ENCODE measurements at regions not wholly inside any gene's neighbourhood (a gene's known extent, or its start where the extent isn't known, plus 50 kb on each side); places are given as distances from the start of the nearest gene placed in this dataset.

DNA sequence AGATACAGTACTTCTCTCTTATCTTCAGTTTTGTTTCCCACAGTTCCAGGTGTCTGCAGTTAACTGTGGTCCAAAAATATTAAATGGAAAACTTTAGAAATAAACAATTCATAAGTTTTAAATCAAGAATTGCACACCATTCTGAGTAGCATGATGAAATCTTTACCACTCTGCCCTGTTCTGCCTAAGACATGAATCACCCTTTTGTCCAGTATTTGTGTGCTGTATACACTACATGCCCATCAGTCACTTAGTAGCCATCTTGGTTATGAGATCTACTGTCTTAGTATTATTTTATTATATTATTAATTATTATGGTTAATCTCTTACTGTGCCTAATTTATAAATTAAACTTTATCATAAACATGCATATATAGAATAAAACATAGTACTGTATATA lies 279.0 kb downstream of the OGFRL1 start:
- Mint-ChIP-seq H3K4me1 (no peaks in the 10 kb centered on the region), H3K27me3 (ENCODE audit: low read depth) (no peaks in the 10 kb centered on the region), H3K4me3 (no peak overlapping the region), H3K36me3 (no peaks in the 10 kb centered on the region), H3K27ac (no peak overlapping the region), H3K9me3 (peaks cover 5% of the 10 kb centered on the region)
- TF ChIP-seq ZNF532 (CRISPR knock-in tag; IDR thresholded peaks at IDR 0.05; ENCODE audit: borderline replicate concordance) (no peak), MXD4 (CRISPR knock-in tag; IDR thresholded peaks at IDR 0.05; ENCODE audit: borderline replicate concordance) (no peak), GTF2I (CRISPR knock-in tag; conservative IDR thresholded peaks at IDR 0.05) (no peak), CDX4 (CRISPR knock-in tag; IDR thresholded peaks at IDR 0.05; ENCODE audit: borderline replicate concordance) (no peak), ZNF671 (CRISPR knock-in tag; IDR thresholded peaks at IDR 0.05) (no peak), PRRX2 (CRISPR knock-in tag; IDR thresholded peaks at IDR 0.05) (no peak), ARID4B (CRISPR knock-in tag; IDR thresholded peaks at IDR 0.05; ENCODE audit: borderline replicate concordance) (no peak), NR3C1 (CRISPR knock-in tag; conservative IDR thresholded peaks at IDR 0.05; ENCODE audit: low read depth) (no peak), NR1H2 (CRISPR knock-in tag; IDR thresholded peaks at IDR 0.05) (no peak), ATF1 (CRISPR knock-in tag; IDR thresholded peaks at IDR 0.05) (no peak), MAX (CRISPR knock-in tag; IDR thresholded peaks at IDR 0.05) (no peak), ESRRA (CRISPR knock-in tag; IDR thresholded peaks at IDR 0.05; ENCODE audit: borderline replicate concordance) (no peak), CREB1 (CRISPR knock-in tag; IDR thresholded peaks at IDR 0.05) (no peak)
- TF ChIP-seq, protein P1, sequence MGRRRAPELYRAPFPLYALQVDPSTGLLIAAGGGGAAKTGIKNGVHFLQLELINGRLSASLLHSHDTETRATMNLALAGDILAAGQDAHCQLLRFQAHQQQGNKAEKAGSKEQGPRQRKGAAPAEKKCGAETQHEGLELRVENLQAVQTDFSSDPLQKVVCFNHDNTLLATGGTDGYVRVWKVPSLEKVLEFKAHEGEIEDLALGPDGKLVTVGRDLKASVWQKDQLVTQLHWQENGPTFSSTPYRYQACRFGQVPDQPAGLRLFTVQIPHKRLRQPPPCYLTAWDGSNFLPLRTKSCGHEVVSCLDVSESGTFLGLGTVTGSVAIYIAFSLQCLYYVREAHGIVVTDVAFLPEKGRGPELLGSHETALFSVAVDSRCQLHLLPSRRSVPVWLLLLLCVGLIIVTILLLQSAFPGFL (CRISPR knock-in tag; IDR thresholded peaks at IDR 0.05; ENCODE audit: borderline replicate concordance), result no peak
- DNase-seq (ENCODE audit: low spot score), result no peak
- ATAC-seq, result no peak
- ChIA-PET CTCF (no interaction called here), POLR2A (no interaction called here)

DNA sequence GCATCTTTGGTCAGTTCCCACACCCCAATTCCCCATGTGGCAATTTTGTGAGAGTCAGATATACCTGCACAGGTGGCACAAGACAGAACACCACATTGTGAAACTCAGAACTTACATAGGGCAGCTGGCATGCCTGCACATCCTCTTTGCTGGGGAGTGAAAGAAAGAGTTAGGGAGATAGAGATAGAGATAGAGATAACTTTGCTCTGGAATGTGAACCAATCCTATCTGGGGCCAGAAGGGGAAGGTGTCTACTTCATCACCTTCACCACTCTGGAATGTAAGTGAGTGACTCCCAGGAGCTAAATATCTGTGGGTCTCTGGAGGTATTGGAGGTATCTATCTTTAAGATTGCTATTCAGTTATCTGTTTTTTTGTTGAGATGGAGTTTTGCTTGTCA lies 289.2 kb downstream of the OGFRL1 start:
- H3K4me3 Mint-ChIP-seq, result no peak overlapping the region
- POLR2A ChIA-PET, result no interaction called here
- ATAC-seq (no peak), DNase-seq (ENCODE audit: low spot score) (no peak)
- H3K9me3 Mint-ChIP-seq, result no peaks in the 10 kb centered on the region
- H3K36me3 Mint-ChIP-seq, result no peaks in the 10 kb centered on the region
- no peak overlapping the region for H3K27ac Mint-ChIP-seq
- no peak for TF ChIP-seq ZNF263 (CRISPR knock-in tag; IDR thresholded peaks at IDR 0.05; ENCODE audit: low read depth)
- no peak for TF ChIP-seq ZNF121 (CRISPR knock-in tag; IDR thresholded peaks at IDR 0.05)
- no peak for TF ChIP-seq ZMAT4 (CRISPR knock-in tag; IDR thresholded peaks at IDR 0.05)
- TF ChIP-seq FOXJ3 (CRISPR knock-in tag; IDR thresholded peaks at IDR 0.05; ENCODE audit: borderline replicate concordance), result no peak
- TF ChIP-seq JUN (CRISPR knock-in tag; IDR thresholded peaks at IDR 0.05), result no peak
- no peak for TF ChIP-seq GABPB1 (CRISPR knock-in tag; IDR thresholded peaks at IDR 0.05)
- no peaks in the 10 kb centered on the region for H3K27me3 Mint-ChIP-seq (ENCODE audit: low read depth)
- H3K4me1 Mint-ChIP-seq, result no peaks in the 10 kb centered on the region
- CTCF ChIA-PET, result no interaction called here
